Astrocyte (in vitro differentiated cells and primary cell): ENCODE measurements at regions not wholly inside any gene's neighbourhood (a gene's known extent, or its start where the extent isn't known, plus 50 kb on each side); places are given as distances from the start of the nearest gene placed in this dataset.

Experiments used
- EZH2 ChIP-seq: IDR thresholded peaks from 2 replicates; pipeline ENCODE4 v1.6.1; 2012; ENCODE audit warnings: mild to moderate bottlenecking, low read length, inconsistent platforms; ENCODE audit not compliant: insufficient read depth
- TF ChIP-seq, protein P1 (sequence below): IDR thresholded peaks from 2 replicates; pipeline ENCODE4 v1.5.1; 2011; ENCODE audit warnings: low read depth, mild to moderate bottlenecking, inconsistent platforms, low read length, moderate library complexity; ENCODE audit not compliant: insufficient read depth

DNA sequence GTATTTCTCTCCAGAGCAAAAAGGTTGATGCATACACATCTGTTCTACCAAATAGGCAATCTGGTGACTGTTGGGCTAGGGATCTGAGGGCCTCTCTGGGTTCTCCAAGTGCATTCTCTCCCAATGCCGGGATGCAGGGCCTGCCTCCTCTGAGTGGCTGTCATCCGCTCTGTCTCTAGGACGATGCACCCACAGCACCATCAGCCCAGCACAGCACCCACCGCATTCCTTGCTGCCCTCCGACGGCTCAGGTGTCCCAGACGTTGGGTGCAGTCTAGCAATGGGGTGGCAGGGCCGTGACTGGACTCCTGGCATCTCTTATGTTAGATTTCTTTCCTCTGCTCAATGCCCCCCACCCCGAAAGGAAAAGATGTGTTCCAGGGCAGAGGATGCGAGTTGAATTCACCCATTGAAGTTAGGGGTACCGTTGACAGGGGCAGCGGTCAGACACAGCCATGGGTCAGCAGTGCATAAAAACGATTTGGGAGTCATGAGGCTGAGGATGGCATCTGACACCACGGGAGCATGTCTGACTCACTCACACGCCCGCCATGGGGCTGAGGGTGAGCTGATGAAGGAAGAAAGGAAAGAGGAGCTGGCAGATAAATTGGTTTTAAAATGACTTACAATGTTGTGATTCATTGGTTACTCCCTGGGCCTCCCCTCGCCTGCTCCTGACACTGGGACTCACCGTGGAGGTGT, 93.2 kb upstream of the C14orf180 start:
- TF ChIP-seq, protein P1, sequence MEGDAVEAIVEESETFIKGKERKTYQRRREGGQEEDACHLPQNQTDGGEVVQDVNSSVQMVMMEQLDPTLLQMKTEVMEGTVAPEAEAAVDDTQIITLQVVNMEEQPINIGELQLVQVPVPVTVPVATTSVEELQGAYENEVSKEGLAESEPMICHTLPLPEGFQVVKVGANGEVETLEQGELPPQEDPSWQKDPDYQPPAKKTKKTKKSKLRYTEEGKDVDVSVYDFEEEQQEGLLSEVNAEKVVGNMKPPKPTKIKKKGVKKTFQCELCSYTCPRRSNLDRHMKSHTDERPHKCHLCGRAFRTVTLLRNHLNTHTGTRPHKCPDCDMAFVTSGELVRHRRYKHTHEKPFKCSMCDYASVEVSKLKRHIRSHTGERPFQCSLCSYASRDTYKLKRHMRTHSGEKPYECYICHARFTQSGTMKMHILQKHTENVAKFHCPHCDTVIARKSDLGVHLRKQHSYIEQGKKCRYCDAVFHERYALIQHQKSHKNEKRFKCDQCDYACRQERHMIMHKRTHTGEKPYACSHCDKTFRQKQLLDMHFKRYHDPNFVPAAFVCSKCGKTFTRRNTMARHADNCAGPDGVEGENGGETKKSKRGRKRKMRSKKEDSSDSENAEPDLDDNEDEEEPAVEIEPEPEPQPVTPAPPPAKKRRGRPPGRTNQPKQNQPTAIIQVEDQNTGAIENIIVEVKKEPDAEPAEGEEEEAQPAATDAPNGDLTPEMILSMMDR: no peak
- TF ChIP-seq EZH2: no peak
